Smooth muscle cell (in vitro differentiated cells): ENCODE measurements at regions not wholly inside any gene's neighbourhood (a gene's known extent, or its start where the extent isn't known, plus 50 kb on each side); places are given as distances from the start of the nearest gene placed in this dataset.

Source experiments
- DNase-seq: peaks from one replicate; lab custom pipeline; 2025; ENCODE audit not compliant: unreplicated experiment; lab: John Stamatoyannopoulos, UW
- H2AFZ ChIP-seq: fragments of 200-600 bp; sonication (generic); 2 replicates; pipeline ENCODE4 v1.6.0; 2016; ENCODE audit warnings: antibody characterized with exemption, low read depth, mild to moderate bottlenecking
- H3F3A ChIP-seq: fragments of 200-600 bp; sonication (generic); 2 replicates; pipeline ENCODE4 v1.6.0; 2017; ENCODE audit warnings: antibody characterized with exemption, low read depth
- H3K27ac ChIP-seq: fragments of 200-600 bp; sonication (generic); 2 replicates; pipeline ENCODE4 v1.5.1; 2016; ENCODE audit warnings: low read depth, mild to moderate bottlenecking
- H3K27me3 ChIP-seq: fragments of 200-600 bp; sonication (generic); 2 replicates; pipeline ENCODE4 v1.6.1; 2016; ENCODE audit warnings: low read depth, mild to moderate bottlenecking
- H3K36me3 ChIP-seq: fragments of 200-600 bp; sonication (generic); 2 replicates; pipeline ENCODE4 v1.5.1; 2016; ENCODE audit warnings: low read depth
- H3K4me1 ChIP-seq: fragments of 200-600 bp; sonication (generic); 2 replicates; pipeline ENCODE4 v1.5.1; 2016; ENCODE audit warnings: low read depth
- H3K4me2 ChIP-seq: fragments of 200-600 bp; sonication (generic); 2 replicates; pipeline ENCODE4 v1.6.0; 2016; ENCODE audit warnings: mild to moderate bottlenecking
- H3K4me3 ChIP-seq: fragments of 200-600 bp; sonication (generic); 2 replicates; pipeline ENCODE4 v1.5.1; 2016; ENCODE audit warnings: mild to moderate bottlenecking
- H3K79me2 ChIP-seq: fragments of 200-600 bp; sonication (generic); 2 replicates; pipeline ENCODE4 v1.6.0; 2016; ENCODE audit warnings: low read depth, mild to moderate bottlenecking
- H3K9ac ChIP-seq: fragments of 200-600 bp; sonication (generic); 2 replicates; pipeline ENCODE4 v1.6.0; 2016; ENCODE audit warnings: low read depth
- H3K9me3 ChIP-seq: fragments of 200-600 bp; sonication (generic); replicated peaks from 2 replicates; pipeline ENCODE4 v1.5.1; 2016; ENCODE audit warnings: low read depth
- H4K20me1 ChIP-seq: fragments of 200-600 bp; sonication (generic); 2 replicates; pipeline ENCODE4 v1.6.0; 2016; ENCODE audit warnings: low read depth
- WGBS: methylation state at CpG from one replicate; pipeline ENCODE4 v1.1.7; 2016; ENCODE audit warnings: low lambda C conversion rate; 5-methylcytosine and 5-hydroxymethylcytosine counted together
- TF ChIP-seq, protein P1 (sequence below): fragments of 200-600 bp; sonication (generic); IDR thresholded peaks from 2 replicates; pipeline ENCODE4 v1.5.1; 2017; ENCODE audit warnings: borderline replicate concordance, mild to moderate bottlenecking, antibody characterized with exemption; ENCODE audit not compliant: insufficient read depth, poor library complexity, severe bottlenecking

DNA sequence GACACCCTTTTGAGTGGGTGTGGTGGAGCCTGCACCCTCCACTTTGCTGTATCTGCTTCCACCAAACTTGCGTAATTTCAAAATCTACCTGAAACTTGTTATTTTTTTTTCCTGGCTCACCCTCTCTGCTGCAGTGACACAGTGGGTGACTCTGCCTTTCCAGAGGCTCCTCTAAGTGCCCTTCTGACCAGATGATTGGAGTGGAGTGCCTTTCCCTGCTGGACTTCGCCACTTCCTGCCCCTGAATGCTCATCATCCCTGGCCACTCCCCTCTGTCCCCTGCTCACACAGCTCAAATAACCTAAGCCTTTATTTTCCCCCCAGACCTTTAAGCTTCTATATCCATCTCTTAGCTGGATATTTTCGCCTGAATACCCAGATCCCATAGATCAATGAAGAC, 777.5 kb upstream of the ID2 start:
- TF ChIP-seq, protein P1, sequence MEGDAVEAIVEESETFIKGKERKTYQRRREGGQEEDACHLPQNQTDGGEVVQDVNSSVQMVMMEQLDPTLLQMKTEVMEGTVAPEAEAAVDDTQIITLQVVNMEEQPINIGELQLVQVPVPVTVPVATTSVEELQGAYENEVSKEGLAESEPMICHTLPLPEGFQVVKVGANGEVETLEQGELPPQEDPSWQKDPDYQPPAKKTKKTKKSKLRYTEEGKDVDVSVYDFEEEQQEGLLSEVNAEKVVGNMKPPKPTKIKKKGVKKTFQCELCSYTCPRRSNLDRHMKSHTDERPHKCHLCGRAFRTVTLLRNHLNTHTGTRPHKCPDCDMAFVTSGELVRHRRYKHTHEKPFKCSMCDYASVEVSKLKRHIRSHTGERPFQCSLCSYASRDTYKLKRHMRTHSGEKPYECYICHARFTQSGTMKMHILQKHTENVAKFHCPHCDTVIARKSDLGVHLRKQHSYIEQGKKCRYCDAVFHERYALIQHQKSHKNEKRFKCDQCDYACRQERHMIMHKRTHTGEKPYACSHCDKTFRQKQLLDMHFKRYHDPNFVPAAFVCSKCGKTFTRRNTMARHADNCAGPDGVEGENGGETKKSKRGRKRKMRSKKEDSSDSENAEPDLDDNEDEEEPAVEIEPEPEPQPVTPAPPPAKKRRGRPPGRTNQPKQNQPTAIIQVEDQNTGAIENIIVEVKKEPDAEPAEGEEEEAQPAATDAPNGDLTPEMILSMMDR, result no peak
- 97% methylated on average over 3 of the region's 3 CpGs for WGBS
- Histone ChIP-seq H3K79me2 (no peaks in the 10 kb centered on the region), H3K9me3 (no peaks in the 10 kb centered on the region), H2AFZ (no peak overlapping the region), H3K36me3 (no peaks in the 10 kb centered on the region), H4K20me1 (no peaks in the 10 kb centered on the region), H3F3A (no peaks in the 10 kb centered on the region), H3K4me1 (peaks cover 4% of the 10 kb centered on the region), H3K4me3 (no peak overlapping the region), H3K27me3 (no peaks in the 10 kb centered on the region), H3K27ac (no peak overlapping the region), H3K9ac (no peak overlapping the region), H3K4me2 (no peak overlapping the region)
- no peak for DNase-seq

DNA sequence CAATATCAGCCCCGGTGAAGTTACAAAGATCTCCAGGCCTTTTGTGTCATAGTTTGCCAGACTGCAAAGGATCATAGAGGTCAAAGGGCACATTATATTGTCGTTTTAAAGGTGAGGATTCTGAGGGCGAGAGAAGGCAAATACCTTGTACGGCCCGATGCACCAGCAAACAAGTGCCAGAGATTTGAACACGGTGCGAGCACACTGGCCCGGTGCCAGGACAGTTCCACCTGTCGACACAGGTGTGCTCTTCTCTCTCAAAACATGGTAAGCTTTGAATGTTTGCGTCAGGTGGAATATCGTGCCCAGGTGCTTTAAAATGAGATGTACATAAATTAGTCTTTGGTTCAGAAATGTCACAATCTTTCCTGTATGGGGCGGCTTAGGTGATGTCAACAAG, 776.1 kb upstream of the ID2 start:
- TF ChIP-seq, protein P1, result no peak
- H3K4me1 ChIP-seq, result peaks cover 4% of the 10 kb centered on the region
- H3K27ac ChIP-seq, result no peak overlapping the region
- H3K9ac ChIP-seq, result no peak overlapping the region
- H3K9me3 ChIP-seq, result no peaks in the 10 kb centered on the region
- H3K4me3 ChIP-seq, result no peak overlapping the region
- no peaks in the 10 kb centered on the region for H3K79me2 ChIP-seq
- H2AFZ ChIP-seq, result no peak overlapping the region
- WGBS, result 94% methylated on average over 12 of the region's 12 CpGs
- no peaks in the 10 kb centered on the region for H4K20me1 ChIP-seq
- H3K36me3 ChIP-seq, result no peaks in the 10 kb centered on the region
- DNase-seq, result no peak
- H3K27me3 ChIP-seq, result no peaks in the 10 kb centered on the region
- H3K4me2 ChIP-seq, result no peak overlapping the region
- no peaks in the 10 kb centered on the region for H3F3A ChIP-seq

DNA sequence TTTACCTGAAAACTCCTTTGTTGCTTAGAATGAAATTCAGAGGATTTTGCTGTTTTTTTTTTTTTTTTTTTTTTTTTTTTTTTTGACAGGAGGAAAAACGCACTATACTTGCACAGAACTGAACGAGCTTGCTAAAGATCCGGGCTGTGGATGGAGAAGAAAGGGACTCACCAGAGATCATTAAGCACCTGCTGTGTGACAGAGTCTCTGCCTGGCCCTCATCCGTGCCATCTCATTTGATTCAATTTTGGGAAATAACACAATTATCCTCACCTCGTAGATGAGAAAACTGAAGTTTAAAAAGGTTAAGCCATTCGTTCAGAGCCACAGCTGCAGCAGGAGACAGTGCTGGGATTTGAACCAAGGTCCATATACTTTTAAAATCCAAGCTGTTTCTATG, 775.4 kb upstream of the ID2 start:
- Histone ChIP-seq H3K4me2 (no peak overlapping the region), H3K4me1 (peaks cover 4% of the 10 kb centered on the region), H3K27me3 (no peaks in the 10 kb centered on the region), H3F3A (no peaks in the 10 kb centered on the region), H3K36me3 (no peaks in the 10 kb centered on the region), H3K27ac (no peak overlapping the region), H3K9ac (no peak overlapping the region), H3K4me3 (no peak overlapping the region), H4K20me1 (no peaks in the 10 kb centered on the region), H2AFZ (no peak overlapping the region), H3K79me2 (no peaks in the 10 kb centered on the region), H3K9me3 (no peaks in the 10 kb centered on the region)
- no peak for DNase-seq
- WGBS, result 82% methylated on average over 6 of the region's 6 CpGs
- TF ChIP-seq, protein P1, result no peak

DNA sequence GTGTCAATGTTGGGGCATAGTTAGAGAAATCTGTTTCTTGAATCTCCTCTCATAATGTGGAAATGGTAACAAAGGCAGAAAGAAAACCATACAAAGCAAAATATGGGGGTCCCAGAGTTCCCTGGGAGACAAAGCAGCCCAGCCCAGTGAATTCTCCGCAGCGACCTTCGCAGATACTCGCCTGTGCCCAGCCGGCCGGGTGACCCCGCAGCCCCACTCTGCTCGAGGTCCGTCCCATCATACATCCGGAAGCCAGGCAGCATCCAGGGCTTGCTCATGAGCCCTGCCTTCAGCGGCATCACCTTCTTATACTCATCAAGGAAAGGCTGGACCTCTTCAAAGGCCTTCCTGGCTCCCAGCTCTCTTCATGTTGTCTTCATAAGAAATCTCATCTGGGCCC, 774.8 kb upstream of the ID2 start:
- Histone ChIP-seq H3K36me3 (no peaks in the 10 kb centered on the region), H3K4me3 (no peak overlapping the region), H4K20me1 (no peaks in the 10 kb centered on the region), H3K79me2 (no peaks in the 10 kb centered on the region), H3K9me3 (no peaks in the 10 kb centered on the region), H2AFZ (no peak overlapping the region), H3K27me3 (no peaks in the 10 kb centered on the region), H3F3A (no peaks in the 10 kb centered on the region), H3K4me2 (no peak overlapping the region), H3K9ac (no peak overlapping the region), H3K4me1 (peaks cover 4% of the 10 kb centered on the region), H3K27ac (no peak overlapping the region)
- DNase-seq, result no peak
- TF ChIP-seq, protein P1, result no peak
- 97% methylated on average over 11 of the region's 11 CpGs for WGBS
